H9 (cell line): ENCODE measurements at regions not wholly inside any gene's neighbourhood (a gene's known extent, or its start where the extent isn't known, plus 50 kb on each side); places are given as distances from the start of the nearest gene placed in this dataset.

Source experiments
- DNase-seq: peaks from one replicate; pipeline ENCODE4 v3.0.0-alpha.2; 2017
- H2AFZ ChIP-seq: one replicate; pipeline ENCODE4 v1.6.1; 2013; ENCODE audit warnings: mild to moderate bottlenecking, low read length, control low read depth, moderate library complexity
- H2AK5ac ChIP-seq: 2 replicates; pipeline ENCODE4 v1.6.1; 2013; ENCODE audit warnings: low read length, control low read depth, mixed read lengths; ENCODE audit not compliant: insufficient read length
- H2BK120ac ChIP-seq: one replicate; pipeline ENCODE4 v1.6.1; 2013; ENCODE audit warnings: low read depth, mild to moderate bottlenecking, low read length, control low read depth, inconsistent platforms; ENCODE audit not compliant: poor library complexity, severe bottlenecking
- H2BK12ac ChIP-seq: 2 replicates; pipeline ENCODE4 v1.6.1; 2013; ENCODE audit warnings: low read length, control low read depth, mixed read lengths, low read depth; ENCODE audit not compliant: insufficient read length
- H2BK15ac ChIP-seq: 2 replicates; pipeline ENCODE4 v1.6.1; 2013; ENCODE audit warnings: low read depth, low read length, control low read depth
- H2BK20ac ChIP-seq: one replicate; pipeline ENCODE4 v1.6.1; 2013; ENCODE audit warnings: low read depth, mild to moderate bottlenecking, low read length, control low read depth, inconsistent platforms; ENCODE audit not compliant: poor library complexity, severe bottlenecking
- H2BK5ac ChIP-seq: 2 replicates; pipeline ENCODE4 v1.6.1; 2013; ENCODE audit warnings: low read length, control low read depth, mixed read lengths; ENCODE audit not compliant: insufficient read length
- H3K14ac ChIP-seq: 2 replicates; pipeline ENCODE4 v1.6.1; 2013; ENCODE audit warnings: low read length, control low read depth; ENCODE audit not compliant: insufficient read depth
- H3K18ac ChIP-seq: 2 replicates; pipeline ENCODE4 v1.6.1; 2013; ENCODE audit warnings: low read depth, mild to moderate bottlenecking, mixed read lengths, low read length, control low read depth; ENCODE audit not compliant: insufficient read length
- H3K23ac ChIP-seq: 2 replicates; pipeline ENCODE4 v1.6.1; 2013; ENCODE audit warnings: low read length, control low read depth, mixed read lengths, low read depth; ENCODE audit not compliant: insufficient read length
- H3K23me2 ChIP-seq: 2 replicates; pipeline ENCODE4 v1.6.1; 2013; ENCODE audit warnings: low read depth, mild to moderate bottlenecking, mixed read lengths, low read length, control low read depth; ENCODE audit not compliant: insufficient read length, poor library complexity, severe bottlenecking
- H3K27ac ChIP-seq: 2 replicates; pipeline ENCODE4 v1.5.1; 2013; ENCODE audit warnings: low read length, control low read depth, mixed read lengths, low read depth; ENCODE audit not compliant: insufficient read length
- H3K27me3 ChIP-seq: 2 replicates; pipeline ENCODE4 v1.6.1; 2013; ENCODE audit warnings: low read length, control low read depth, inconsistent platforms; ENCODE audit not compliant: insufficient read depth
- H3K4ac ChIP-seq: 2 replicates; pipeline ENCODE4 v1.6.1; 2013; ENCODE audit warnings: low read depth, mild to moderate bottlenecking, control low read depth, inconsistent platforms, low read length, moderate library complexity
- H3K4me1 ChIP-seq: 2 replicates; pipeline ENCODE4 v1.6.1; 2013; ENCODE audit warnings: low read length, control low read depth, inconsistent platforms; ENCODE audit not compliant: insufficient read depth
- H3K4me2 ChIP-seq: 2 replicates; pipeline ENCODE4 v1.6.1; 2013; ENCODE audit warnings: low read length, control low read depth, mixed read lengths; ENCODE audit not compliant: insufficient read length, insufficient read depth
- H3K56ac ChIP-seq: 2 replicates; pipeline ENCODE4 v1.6.1; 2013; ENCODE audit warnings: low read depth, mild to moderate bottlenecking, mixed read lengths, low read length, control low read depth; ENCODE audit not compliant: insufficient read length
- H3K79me1 ChIP-seq: 2 replicates; pipeline ENCODE4 v1.6.1; 2013; ENCODE audit warnings: low read depth, mild to moderate bottlenecking, moderate library complexity, low read length, control low read depth, inconsistent platforms; ENCODE audit not compliant: insufficient read depth, poor library complexity, severe bottlenecking
- H3K79me2 ChIP-seq: 2 replicates; pipeline ENCODE4 v1.6.1; 2013; ENCODE audit warnings: low read length, control low read depth, inconsistent platforms; ENCODE audit not compliant: insufficient read depth
- H3K9ac ChIP-seq: 2 replicates; pipeline ENCODE4 v1.6.1; 2013; ENCODE audit warnings: low read length, control low read depth, mixed read lengths; ENCODE audit not compliant: insufficient read length; ENCODE audit errors: extremely low read depth
- H3K9me3 ChIP-seq: one replicate; pipeline ENCODE4 v1.6.1; 2013; ENCODE audit warnings: low read depth, low read length, inconsistent platforms; ENCODE audit not compliant: control insufficient read depth
- H3T11ph ChIP-seq: one replicate; pipeline ENCODE4 v1.6.1; 2013; ENCODE audit warnings: mild to moderate bottlenecking, low read length, control low read depth, inconsistent platforms
- H4K20me1 ChIP-seq: one replicate; pipeline ENCODE4 v1.6.1; 2013; ENCODE audit not compliant: control insufficient read depth, insufficient read length, insufficient read depth
- H4K5ac ChIP-seq: 2 replicates; pipeline ENCODE4 v1.6.1; 2013; ENCODE audit warnings: low read depth, mild to moderate bottlenecking, mixed read lengths, low read length, control low read depth; ENCODE audit not compliant: insufficient read length
- H4K8ac ChIP-seq: replicated peaks from 2 replicates; pipeline ENCODE4 v1.6.1; 2013; ENCODE audit warnings: low read length, control low read depth, mixed read lengths, low read depth; ENCODE audit not compliant: insufficient read length
- H4K91ac ChIP-seq: 2 replicates; pipeline ENCODE4 v1.6.1; 2013; ENCODE audit warnings: low read depth, mild to moderate bottlenecking, moderate library complexity, mixed read lengths, low read length, control low read depth; ENCODE audit not compliant: insufficient read length
- H3K27ac Mint-ChIP-seq, 3 experiments: 2 replicates in 2 of 3; 3 replicates in 1 of 3; pipeline ENCODE4 v1.8.0; 2020 to 2021; ENCODE audit warnings: mixed read lengths in 3 of 3, mild to moderate bottlenecking in 1 of 3, moderate library complexity in 1 of 3
- H3K27me3 Mint-ChIP-seq: 2 replicates; pipeline ENCODE4 v1.8.0; 2021; ENCODE audit warnings: low read depth, mild to moderate bottlenecking, moderate library complexity, mixed read lengths
- H3K36me3 Mint-ChIP-seq, 3 experiments: 2 replicates in 2 of 3; 3 replicates in 1 of 3; pipeline ENCODE4 v1.8.0; 2020 to 2021; ENCODE audit warnings: low read depth in 3 of 3, mixed read lengths in 3 of 3; ENCODE audit not compliant: insufficient read depth in 1 of 3
- H3K4me1 Mint-ChIP-seq, 2 experiments: 2 replicates each; pipeline ENCODE4 v1.8.0; 2020; ENCODE audit warnings: mixed read lengths in 2 of 2
- H3K4me3 Mint-ChIP-seq, 2 experiments: 2 replicates in 1 of 2; 3 replicates in 1 of 2; pipeline ENCODE4 v1.8.0; 2020 to 2021; ENCODE audit warnings: mild to moderate bottlenecking in 2 of 2, mixed read lengths in 2 of 2, moderate library complexity in 1 of 2
- H3K9me3 Mint-ChIP-seq, 2 experiments: 2 replicates in 1 of 2; 3 replicates in 1 of 2; pipeline ENCODE4 v1.8.0; 2020; ENCODE audit warnings: mild to moderate bottlenecking in 2 of 2, mixed read lengths in 2 of 2, moderate library complexity in 1 of 2
- CTCF ChIP-seq: fragments of 200-600 bp; sonication (generic); conservative IDR thresholded peaks from 3 replicates; pipeline ENCODE4 v1.8.0; 2021; ENCODE audit warnings: antibody characterized with exemption, mild to moderate bottlenecking
- WGBS: extraction: QIAGEN DNeasy Blood & Tissue Kit; methylation state at CpG from one replicate; pipeline ENCODE4 v1.1.7; 2013; ENCODE audit warnings: missing lambda C conversion rate, low lambda C conversion rate, mixed read lengths; ENCODE audit not compliant: insufficient read length; ENCODE audit errors: extremely low coverage; 5-methylcytosine and 5-hydroxymethylcytosine counted together

GRCh38 chr16:50944436-50944835 is 202.6 kb downstream of the CYLD start:
- H3K27me3 Mint-ChIP-seq: no peaks in the 10 kb centered on the region
- no peaks in the 10 kb centered on the region for H3K27me3 ChIP-seq

More at GRCh38 chr16:50944436-50944835, 202.6 kb downstream of the CYLD start:
- no peak overlapping the region for H3T11ph ChIP-seq
- no CpG with 5 or more reads among the region's 1 CpG for WGBS
- H3K79me2 ChIP-seq: no peaks in the 10 kb centered on the region
- H2BK15ac ChIP-seq: no peak overlapping the region
- Mint-ChIP-seq H3K4me1 (peaks cover 10 to 11% of the 10 kb centered on the region in 2 experiments), H3K4me3 (no peak overlapping the region), H3K36me3 (no peaks in the 10 kb centered on the region), H3K27ac (no peak overlapping the region), H3K9me3 (no peaks in the 10 kb centered on the region)
- H3K4me1 ChIP-seq: no peaks in the 10 kb centered on the region
- H3K56ac ChIP-seq: no peak overlapping the region
- no peak overlapping the region for H2BK12ac ChIP-seq
- no peaks in the 10 kb centered on the region for H4K20me1 ChIP-seq
- H3K14ac ChIP-seq: no peak overlapping the region
- no peak overlapping the region for H4K91ac ChIP-seq
- H2BK120ac ChIP-seq: no peak overlapping the region
- H2BK20ac ChIP-seq: no peak overlapping the region
- H4K8ac ChIP-seq: no peak overlapping the region
- H3K4ac ChIP-seq: no peak overlapping the region
- no peak for DNase-seq
- H2AK5ac ChIP-seq: no peak overlapping the region
- H3K27ac ChIP-seq: no peak overlapping the region
- no peak overlapping the region for H3K4me2 ChIP-seq
- no peak overlapping the region for H2AFZ ChIP-seq
- no peak overlapping the region for H3K9ac ChIP-seq
- no peak overlapping the region for H3K23ac ChIP-seq
- H3K9me3 ChIP-seq: no peaks in the 10 kb centered on the region
- H2BK5ac ChIP-seq: no peak overlapping the region
- H4K5ac ChIP-seq: no peak overlapping the region
- no peak overlapping the region for H3K18ac ChIP-seq
- no peak for TF ChIP-seq CTCF
- no peaks in the 10 kb centered on the region for H3K79me1 ChIP-seq
- H3K23me2 ChIP-seq: no peaks in the 10 kb centered on the region
